ENCODE measurements at regions not wholly inside any gene's neighbourhood (a gene's known extent, or its start where the extent isn't known, plus 50 kb on each side); places are given as distances from the start of the nearest gene placed in this dataset.

- DNase-seq (ENCODE audit: low spot score): no peak
- Histone ChIP-seq H3K4me1 (replicated peaks) (no peaks in the 10 kb centered on the region), H3K27ac (no peak overlapping the region), H3K9me3 (no peaks in the 10 kb centered on the region), H3K4me3 (no peak overlapping the region), H3K36me3 (no peaks in the 10 kb centered on the region), H3K27me3 (replicated peaks; ENCODE audit: insufficient read depth) (no peaks in the 10 kb centered on the region)
- intact Hi-C loops (cut with DNase I): no loop called here
- 6% methylated on average over 1 of the region's 1 CpG for WGBS
- TF ChIP-seq CTCF (IDR thresholded peaks at IDR 0.05) (no peak), POLR2AphosphoS5 (IDR thresholded peaks at IDR 0.05) (no peak), POLR2A (IDR thresholded peaks at IDR 0.05) (no peak)
Observed at GRCh38 chr17:68812876-68813584, 142.2 kb downstream of the ABCA8 start.

- Histone ChIP-seq H3K27me3 (replicated peaks; ENCODE audit: insufficient read depth) (no peaks in the 10 kb centered on the region), H3K36me3 (no peaks in the 10 kb centered on the region), H3K4me3 (no peak overlapping the region), H3K9me3 (no peaks in the 10 kb centered on the region), H3K4me1 (replicated peaks) (no peaks in the 10 kb centered on the region), H3K27ac (no peak overlapping the region)
- no peak for DNase-seq (ENCODE audit: low spot score)
- WGBS: 93% methylated on average over 2 of the region's 2 CpGs
- intact Hi-C loops (cut with DNase I): no loop called here
- TF ChIP-seq POLR2AphosphoS5 (IDR thresholded peaks at IDR 0.05) (no peak), CTCF (IDR thresholded peaks at IDR 0.05) (no peak), POLR2A (IDR thresholded peaks at IDR 0.05) (no peak)
Observed at GRCh38 chr17:68809148-68809547, 146.0 kb downstream of the ABCA8 start.

GRCh38 chr17:68807998-68808772, 147.0 kb downstream of the ABCA8 start:
- intact Hi-C loops (cut with DNase I): no loop called here
- Histone ChIP-seq H3K9me3 (no peaks in the 10 kb centered on the region), H3K27me3 (replicated peaks; ENCODE audit: insufficient read depth) (no peaks in the 10 kb centered on the region), H3K36me3 (no peaks in the 10 kb centered on the region), H3K4me3 (no peak overlapping the region), H3K4me1 (replicated peaks) (no peaks in the 10 kb centered on the region), H3K27ac (no peak overlapping the region)
- no peak for TF ChIP-seq CTCF (IDR thresholded peaks at IDR 0.05)
- TF ChIP-seq POLR2A (IDR thresholded peaks at IDR 0.05): no peak
- no peak for TF ChIP-seq POLR2AphosphoS5 (IDR thresholded peaks at IDR 0.05)
- 69% methylated on average over 2 of the region's 2 CpGs for WGBS
- DNase-seq (ENCODE audit: low spot score): no peak

DNA sequence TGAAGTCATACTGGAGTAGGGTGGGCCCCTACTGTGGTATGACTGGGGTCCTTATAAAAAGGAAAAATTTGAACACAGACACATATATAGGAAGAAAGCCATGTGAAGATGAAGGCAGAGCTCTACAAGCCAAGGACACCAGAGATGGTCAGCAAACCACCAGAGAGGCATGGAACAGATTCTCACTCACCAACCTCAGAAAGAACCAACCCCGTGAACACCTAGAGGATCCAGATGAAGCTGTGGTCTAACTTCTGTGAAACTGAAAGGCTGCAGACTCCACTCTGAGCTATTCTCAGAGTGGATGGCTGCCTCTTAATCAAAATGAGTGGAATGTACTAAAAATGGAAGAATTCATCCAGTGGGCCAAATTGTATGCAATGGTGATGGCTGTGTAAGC, 149.6 kb downstream of the ABCA8 start:
- no peak overlapping the region for H3K4me3 ChIP-seq
- DNase-seq (ENCODE audit: low spot score): no peak
- H3K36me3 ChIP-seq: no peaks in the 10 kb centered on the region
- H3K27me3 ChIP-seq (replicated peaks; ENCODE audit: insufficient read depth): no peaks in the 10 kb centered on the region
- 89% methylated on average over 1 of the region's 1 CpG for WGBS
- intact Hi-C loops (cut with DNase I): no loop called here
- no peaks in the 10 kb centered on the region for H3K9me3 ChIP-seq
- H3K4me1 ChIP-seq (replicated peaks): no peaks in the 10 kb centered on the region
- no peak for TF ChIP-seq POLR2A (IDR thresholded peaks at IDR 0.05)
- TF ChIP-seq POLR2AphosphoS5 (IDR thresholded peaks at IDR 0.05): no peak
- TF ChIP-seq CTCF (IDR thresholded peaks at IDR 0.05): no peak
- H3K27ac ChIP-seq: no peak overlapping the region
